HCT116 (cell line): ENCODE measurements at regions not wholly inside any gene's neighbourhood (a gene's known extent, or its start where the extent isn't known, plus 50 kb on each side); places are given as distances from the start of the nearest gene placed in this dataset.

Source experiments
- ATAC-seq: fragments of 200-7000 bp; cut with Tn5 transposase; 2 replicates; pipeline ENCODE4 v1.9.1; 2020; ENCODE audit warnings: mild to moderate bottlenecking, moderate library complexity
- BruUV-seq: library from RNA; stranded (reverse); fragments of 400-500 nt; replicated peaks from 2 replicates; lab custom pipeline; 2021; lab: Mats Ljungman, UMichigan
- CTCF ChIA-PET: fragments of 300-600 bp; sonication (Branson Sonifier 250); formaldehyde crosslinking; loops from one replicate; lab custom pipeline; 2021; ENCODE audit warnings: antibody characterized with exemption; lab: Charles Lee
- POLR2A ChIA-PET: fragments of 300-600, 350-600 bp; sonication (Branson Sonifier 250); formaldehyde crosslinking; loops from one replicate; lab custom pipeline; 2021; ENCODE audit warnings: antibody characterized with exemption; lab: Charles Lee
- RAD21 ChIA-PET, 2 experiments: fragments of 300-600 bp; sonication (Branson Sonifier 250); formaldehyde crosslinking; loops; one replicate each; lab custom pipeline; 2023; ENCODE audit warnings: low total read pairs in 2 of 2; ENCODE audit not compliant: uncharacterized antibody in 2 of 2, unreplicated experiment in 2 of 2, low non-redundant PET in 1 of 2; lab: Charles Lee
- DNase-seq: peaks from one replicate; pipeline ENCODE4 v3.0.0-alpha.2; 2010; ENCODE audit warnings: low read depth, low spot score
- H2AFZ ChIP-seq: fragments of 200-600 bp; shearing (Covaris generic), sonication (generic); 2 replicates; pipeline ENCODE4 v1.6.1; 2017; ENCODE audit warnings: low read depth, mixed run types, mixed read lengths, antibody characterized with exemption, low read length; ENCODE audit not compliant: poor library complexity, severe bottlenecking
- H3K27ac ChIP-seq: 2 replicates; pipeline ENCODE4 v1.5.1; 2012; ENCODE audit warnings: low read depth, low read length
- H3K27me3 ChIP-seq: fragments of 200-600 bp; sonication (generic); 2 replicates; pipeline ENCODE4 v1.6.1; 2016; ENCODE audit warnings: mixed run types, low read length, mixed read lengths; ENCODE audit not compliant: insufficient read depth
- H3K36me3 ChIP-seq, 2 experiments: fragments of 200-500 bp in 1 of 2; fragments of 200-600 bp in 1 of 2; sonication (Bioruptor generic) in 1 of 2; sonication (generic) in 1 of 2; 2 replicates each; pipeline versions ENCODE4 v1.5.1 to v1.6.1; 2014 to 2016; ENCODE audit warnings: low read length in 2 of 2, inconsistent platforms in 1 of 2, mixed read lengths in 1 of 2, mixed run types in 1 of 2; ENCODE audit not compliant: insufficient read depth in 2 of 2, control insufficient read depth in 1 of 2
- H3K4me1 ChIP-seq, 2 experiments: fragments of 200-600 bp in 1 of 2; sonication (generic) in 1 of 2; 2 replicates each; pipeline versions ENCODE4 v1.5.1 to v1.6.1; 2012 to 2017; ENCODE audit warnings: low read length in 2 of 2, inconsistent platforms in 1 of 2, mild to moderate bottlenecking in 1 of 2, mixed read lengths in 1 of 2, mixed run types in 1 of 2, moderate library complexity in 1 of 2; ENCODE audit not compliant: insufficient read depth in 2 of 2, control insufficient read depth in 1 of 2
- H3K4me2 ChIP-seq: fragments of 200-600 bp; sonication (generic); 2 replicates; pipeline ENCODE4 v1.6.1; 2017; ENCODE audit warnings: mixed run types, low read length, mixed read lengths
- H3K4me3 ChIP-seq, 2 experiments: fragments of 200-600 bp in 1 of 2; sonication (generic) in 1 of 2; replicated peaks in 1 of 2; 2 replicates each; pipeline ENCODE4 v1.5.1; 2011 to 2016; ENCODE audit warnings: low read length in 2 of 2, control low read depth in 1 of 2, low read depth in 1 of 2, mild to moderate bottlenecking in 1 of 2, mixed read lengths in 1 of 2, mixed run types in 1 of 2
- H3K79me2 ChIP-seq: fragments of 200-600 bp; sonication (generic); 2 replicates; pipeline ENCODE4 v1.6.1; 2017; ENCODE audit warnings: mild to moderate bottlenecking, mixed run types, low read length, moderate library complexity, mixed read lengths; ENCODE audit not compliant: insufficient read depth
- H3K9ac ChIP-seq: fragments of 200-600 bp; sonication (generic); 2 replicates; pipeline ENCODE4 v1.6.1; 2016; ENCODE audit warnings: low read length, mixed read lengths
- H3K9me2 ChIP-seq: fragments of 200-600 bp; sonication (generic), shearing (Covaris generic); 2 replicates; pipeline ENCODE4 v1.6.1; 2017; ENCODE audit warnings: mixed run types, mild to moderate bottlenecking, moderate library complexity; ENCODE audit not compliant: insufficient read depth
- H3K9me3 ChIP-seq, 2 experiments: fragments of 200-500 bp in 1 of 2; fragments of 200-600 bp in 1 of 2; sonication (Bioruptor generic) in 1 of 2; sonication (generic) in 1 of 2; 2 replicates each; pipeline ENCODE4 v1.6.1; 2014 to 2017; ENCODE audit warnings: low read length in 2 of 2, mixed read lengths in 2 of 2, inconsistent platforms in 1 of 2, low read depth in 1 of 2, mild to moderate bottlenecking in 1 of 2, mixed run types in 1 of 2, moderate library complexity in 1 of 2; ENCODE audit not compliant: control insufficient read depth in 1 of 2, insufficient read depth in 1 of 2
- H4K20me1 ChIP-seq: fragments of 200-600 bp; sonication (generic), shearing (Covaris generic); 2 replicates; pipeline ENCODE4 v1.6.1; 2017; ENCODE audit warnings: mixed run types, mild to moderate bottlenecking, moderate library complexity; ENCODE audit not compliant: insufficient read depth
- CBX3 ChIP-seq: IDR thresholded peaks from 2 replicates; pipeline ENCODE4 v1.6.1; 2012; ENCODE audit warnings: low read depth
- ELF1 ChIP-seq: IDR thresholded peaks from 2 replicates; pipeline ENCODE4 v1.6.1; 2012; ENCODE audit warnings: low read depth, borderline replicate concordance
- JUND ChIP-seq: IDR thresholded peaks from 2 replicates; pipeline ENCODE4 v1.6.1; 2012
- MAX ChIP-seq: IDR thresholded peaks from 2 replicates; pipeline ENCODE4 v1.6.1; 2012
- SIN3A ChIP-seq: IDR thresholded peaks from 2 replicates; pipeline ENCODE4 v1.6.1; 2012; ENCODE audit warnings: low read depth
- SRF ChIP-seq: IDR thresholded peaks from 2 replicates; pipeline ENCODE4 v1.6.1; 2012; ENCODE audit warnings: low read depth
- intact Hi-C: fragments of 100-400 bp; cut with micrococcal nuclease; formaldehyde crosslinking; loops from 2 replicates; pipeline ENCODE4 v1.10.0; 2022
- TF ChIP-seq, protein P1 (sequence below): IDR thresholded peaks from 2 replicates; pipeline ENCODE4 v1.6.1; 2011; ENCODE audit warnings: mild to moderate bottlenecking, low read length, moderate library complexity; ENCODE audit not compliant: insufficient replicate concordance; ENCODE audit errors: extremely low read depth

- no peaks in the 10 kb centered on the region for H3K4me1 ChIP-seq
- no peak overlapping the region for H3K27ac ChIP-seq
- ChIA-PET POLR2A (interaction anchor here (0.7 kb wide), 1 partner anchor 910 kb away, joined by 3 read pairs; no protein-coding TSS in a partner anchor), CTCF (no interaction called here), RAD21 (no interaction called here)
- TF ChIP-seq SRF = no peak
- TF ChIP-seq, protein P1, sequence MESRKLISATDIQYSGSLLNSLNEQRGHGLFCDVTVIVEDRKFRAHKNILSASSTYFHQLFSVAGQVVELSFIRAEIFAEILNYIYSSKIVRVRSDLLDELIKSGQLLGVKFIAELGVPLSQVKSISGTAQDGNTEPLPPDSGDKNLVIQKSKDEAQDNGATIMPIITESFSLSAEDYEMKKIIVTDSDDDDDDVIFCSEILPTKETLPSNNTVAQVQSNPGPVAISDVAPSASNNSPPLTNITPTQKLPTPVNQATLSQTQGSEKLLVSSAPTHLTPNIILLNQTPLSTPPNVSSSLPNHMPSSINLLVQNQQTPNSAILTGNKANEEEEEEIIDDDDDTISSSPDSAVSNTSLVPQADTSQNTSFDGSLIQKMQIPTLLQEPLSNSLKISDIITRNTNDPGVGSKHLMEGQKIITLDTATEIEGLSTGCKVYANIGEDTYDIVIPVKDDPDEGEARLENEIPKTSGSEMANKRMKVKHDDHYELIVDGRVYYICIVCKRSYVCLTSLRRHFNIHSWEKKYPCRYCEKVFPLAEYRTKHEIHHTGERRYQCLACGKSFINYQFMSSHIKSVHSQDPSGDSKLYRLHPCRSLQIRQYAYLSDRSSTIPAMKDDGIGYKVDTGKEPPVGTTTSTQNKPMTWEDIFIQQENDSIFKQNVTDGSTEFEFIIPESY = no peak
- TF ChIP-seq MAX = no peak
- ATAC-seq (no peak), DNase-seq (no peak)
- no TSS peak for BruUV-seq
- H3K27me3 ChIP-seq = no peaks in the 10 kb centered on the region
- no peaks in the 10 kb centered on the region for H3K9me3 ChIP-seq
- no peak overlapping the region for H2AFZ ChIP-seq
- no peak overlapping the region for H3K9ac ChIP-seq
- no peaks in the 10 kb centered on the region for H4K20me1 ChIP-seq
- no peak overlapping the region for H3K4me3 ChIP-seq
- H3K36me3 ChIP-seq = no peaks in the 10 kb centered on the region
- H3K9me2 ChIP-seq = no peaks in the 10 kb centered on the region
- H3K4me2 ChIP-seq = no peak overlapping the region
- intact Hi-C loops = no loop called here
- H3K79me2 ChIP-seq = no peaks in the 10 kb centered on the region
Observed at GRCh38 chr3:156035158-156035557, 85.2 kb upstream of the KCNAB1 start.

DNA sequence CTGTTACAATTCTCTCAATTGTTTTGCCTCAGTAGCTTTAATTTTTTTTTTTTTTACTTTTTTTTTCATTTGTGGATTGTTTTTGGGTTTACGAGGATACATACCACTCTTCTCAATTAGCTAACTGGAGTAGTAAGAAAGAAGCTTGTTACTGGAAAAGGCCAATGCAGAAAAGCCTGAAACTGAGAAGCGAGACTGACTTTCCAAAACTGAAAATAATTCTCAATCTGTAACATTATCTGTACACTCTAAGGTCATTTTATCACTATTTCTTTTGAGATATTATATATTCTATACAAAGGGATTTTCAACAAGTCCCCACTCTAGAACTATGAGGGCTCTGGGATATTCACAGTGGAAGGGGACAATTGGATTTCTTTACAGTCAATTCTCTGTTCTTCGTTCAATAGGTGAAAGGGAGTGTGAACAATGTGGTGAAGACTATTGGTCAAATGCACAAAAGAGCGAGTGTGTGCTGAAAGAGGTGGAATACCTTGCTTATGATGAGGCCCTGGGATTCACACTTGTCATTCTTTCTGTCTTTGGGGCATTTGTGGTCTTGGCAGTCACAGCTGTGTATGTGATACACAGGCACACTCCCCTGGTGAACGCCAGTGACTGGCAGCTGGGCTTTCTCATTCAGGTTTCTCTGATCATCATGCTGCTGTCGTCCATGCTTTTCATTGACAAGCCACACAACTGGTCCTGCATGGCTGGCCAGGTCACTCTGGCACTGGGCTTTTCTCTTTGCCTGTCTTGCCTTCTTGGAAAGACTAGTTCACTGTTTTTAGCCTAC, 83.9 kb upstream of the KCNAB1 start:
- ChIA-PET CTCF (no interaction called here), POLR2A (no interaction called here), RAD21 (no interaction called here)
- no peaks in the 10 kb centered on the region for H3K79me2 ChIP-seq
- no peaks in the 10 kb centered on the region for H4K20me1 ChIP-seq
- H3K9me3 ChIP-seq = no peaks in the 10 kb centered on the region
- H3K4me2 ChIP-seq = no peak overlapping the region
- no peaks in the 10 kb centered on the region for H3K9me2 ChIP-seq
- no peaks in the 10 kb centered on the region for H3K4me1 ChIP-seq
- TF ChIP-seq SIN3A (no peak), JUND (no peak), MAX (no peak), ELF1 (no peak), CBX3 (no peak)
- TF ChIP-seq, protein P1 = no peak
- H2AFZ ChIP-seq = no peak overlapping the region
- DNase-seq (no peak), ATAC-seq (no peak)
- H3K27me3 ChIP-seq = no peaks in the 10 kb centered on the region
- H3K36me3 ChIP-seq = no peaks in the 10 kb centered on the region
- BruUV-seq = no TSS peak
- H3K4me3 ChIP-seq = no peak overlapping the region
- no peak overlapping the region for H3K27ac ChIP-seq
- H3K9ac ChIP-seq = no peak overlapping the region
- intact Hi-C loops = no loop called here
